ENCODE measurements at regions not wholly inside any gene's neighbourhood (a gene's known extent, or its start where the extent isn't known, plus 50 kb on each side); places are given as distances from the start of the nearest gene placed in this dataset.

GRCh38 chr16:85445064-85445778, 167.9 kb upstream of the GSE1 start:
- TF ChIP-seq, protein P1, sequence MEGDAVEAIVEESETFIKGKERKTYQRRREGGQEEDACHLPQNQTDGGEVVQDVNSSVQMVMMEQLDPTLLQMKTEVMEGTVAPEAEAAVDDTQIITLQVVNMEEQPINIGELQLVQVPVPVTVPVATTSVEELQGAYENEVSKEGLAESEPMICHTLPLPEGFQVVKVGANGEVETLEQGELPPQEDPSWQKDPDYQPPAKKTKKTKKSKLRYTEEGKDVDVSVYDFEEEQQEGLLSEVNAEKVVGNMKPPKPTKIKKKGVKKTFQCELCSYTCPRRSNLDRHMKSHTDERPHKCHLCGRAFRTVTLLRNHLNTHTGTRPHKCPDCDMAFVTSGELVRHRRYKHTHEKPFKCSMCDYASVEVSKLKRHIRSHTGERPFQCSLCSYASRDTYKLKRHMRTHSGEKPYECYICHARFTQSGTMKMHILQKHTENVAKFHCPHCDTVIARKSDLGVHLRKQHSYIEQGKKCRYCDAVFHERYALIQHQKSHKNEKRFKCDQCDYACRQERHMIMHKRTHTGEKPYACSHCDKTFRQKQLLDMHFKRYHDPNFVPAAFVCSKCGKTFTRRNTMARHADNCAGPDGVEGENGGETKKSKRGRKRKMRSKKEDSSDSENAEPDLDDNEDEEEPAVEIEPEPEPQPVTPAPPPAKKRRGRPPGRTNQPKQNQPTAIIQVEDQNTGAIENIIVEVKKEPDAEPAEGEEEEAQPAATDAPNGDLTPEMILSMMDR (IDR thresholded peaks at IDR 0.05) = no peak
- TF ChIP-seq POLR2A (IDR thresholded peaks at IDR 0.05) = no peak
